ENCODE measurements at regions not wholly inside any gene's neighbourhood (a gene's known extent, or its start where the extent isn't known, plus 50 kb on each side); places are given as distances from the start of the nearest gene placed in this dataset.

DNA sequence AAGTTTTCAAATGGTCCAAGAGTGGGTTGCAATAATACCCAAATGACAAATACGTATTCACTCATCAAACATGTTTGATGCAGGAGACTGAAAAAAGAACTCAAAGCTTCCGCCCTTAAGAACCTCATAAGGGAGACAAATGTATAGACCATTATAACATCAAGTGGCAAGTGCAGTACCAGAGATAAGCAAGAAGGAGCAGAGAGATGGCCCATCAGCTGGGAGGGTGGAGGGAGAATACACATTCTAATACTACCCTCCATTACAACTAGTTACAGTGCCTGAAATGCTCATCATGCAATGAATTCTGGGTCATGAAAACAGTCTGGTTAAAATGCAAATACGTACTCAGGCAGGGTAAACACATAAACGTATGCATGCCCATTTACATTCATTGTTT lies 304.0 kb downstream of the SHQ1 start:
- no peak for DNase-seq (ENCODE audit: extremely low spot score)
- no peaks in the 10 kb centered on the region for H3K36me3 ChIP-seq
- no peaks in the 10 kb centered on the region for H3K27me3 ChIP-seq
- intact Hi-C loops (cut with DNase I): no loop called here
- H3K27ac ChIP-seq (replicated peaks in 1 of 4): no peak overlapping the region
- H3K9me3 ChIP-seq: peaks cover 0 to 4% (median 0%) of the 10 kb centered on the region in 4 donors
- 88% methylated on average over 4 of the region's 4 CpGs for WGBS
- no peak overlapping the region for H3K4me3 ChIP-seq
- no peaks in the 10 kb centered on the region for H3K4me1 ChIP-seq
- TF ChIP-seq EP300 (IDR thresholded peaks at IDR 0.05) (no peak), POLR2AphosphoS5 (IDR thresholded peaks at IDR 0.05) (no peak), POLR2A (IDR thresholded peaks at IDR 0.05; ENCODE audit: low read depth) (no peak)
- TF ChIP-seq, protein P1, sequence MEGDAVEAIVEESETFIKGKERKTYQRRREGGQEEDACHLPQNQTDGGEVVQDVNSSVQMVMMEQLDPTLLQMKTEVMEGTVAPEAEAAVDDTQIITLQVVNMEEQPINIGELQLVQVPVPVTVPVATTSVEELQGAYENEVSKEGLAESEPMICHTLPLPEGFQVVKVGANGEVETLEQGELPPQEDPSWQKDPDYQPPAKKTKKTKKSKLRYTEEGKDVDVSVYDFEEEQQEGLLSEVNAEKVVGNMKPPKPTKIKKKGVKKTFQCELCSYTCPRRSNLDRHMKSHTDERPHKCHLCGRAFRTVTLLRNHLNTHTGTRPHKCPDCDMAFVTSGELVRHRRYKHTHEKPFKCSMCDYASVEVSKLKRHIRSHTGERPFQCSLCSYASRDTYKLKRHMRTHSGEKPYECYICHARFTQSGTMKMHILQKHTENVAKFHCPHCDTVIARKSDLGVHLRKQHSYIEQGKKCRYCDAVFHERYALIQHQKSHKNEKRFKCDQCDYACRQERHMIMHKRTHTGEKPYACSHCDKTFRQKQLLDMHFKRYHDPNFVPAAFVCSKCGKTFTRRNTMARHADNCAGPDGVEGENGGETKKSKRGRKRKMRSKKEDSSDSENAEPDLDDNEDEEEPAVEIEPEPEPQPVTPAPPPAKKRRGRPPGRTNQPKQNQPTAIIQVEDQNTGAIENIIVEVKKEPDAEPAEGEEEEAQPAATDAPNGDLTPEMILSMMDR (IDR thresholded peaks at IDR 0.05): no peak

DNA sequence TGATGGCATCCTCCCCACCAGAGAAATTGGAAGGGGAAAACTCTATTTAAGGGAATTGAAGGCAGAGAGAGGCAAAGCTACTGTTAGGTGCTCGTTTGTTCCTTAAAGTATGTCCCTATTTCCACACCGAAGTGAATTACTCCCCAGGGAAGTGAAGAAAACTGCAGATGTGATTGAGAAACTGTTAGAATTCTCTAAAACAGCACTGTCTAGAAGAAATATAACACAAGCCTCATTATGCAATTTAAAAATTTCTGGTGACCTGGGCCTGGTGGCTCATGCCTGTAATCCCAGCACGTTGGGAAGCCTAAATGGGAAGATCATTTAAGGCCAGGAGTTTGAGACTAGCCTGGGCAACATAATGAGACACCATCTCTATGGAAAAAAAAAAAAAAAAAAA lies 305.0 kb downstream of the SHQ1 start:
- intact Hi-C loops (cut with DNase I): no loop called here
- Histone ChIP-seq H3K36me3 (no peaks in the 10 kb centered on the region), H3K27me3 (no peaks in the 10 kb centered on the region), H3K4me1 (peaks cover 0 to under 1% (median 0%) of the 10 kb centered on the region in 4 donors), H3K4me3 (no peak overlapping the region), H3K27ac (replicated peaks in 1 of 4) (no peak overlapping the region), H3K9me3 (peaks cover 0 to 4% (median 0%) of the 10 kb centered on the region in 4 donors)
- DNase-seq (ENCODE audit: extremely low spot score): no peak
- WGBS: 88% methylated on average over 3 of the region's 3 CpGs
- TF ChIP-seq, protein P1 (IDR thresholded peaks at IDR 0.05): no peak
- TF ChIP-seq POLR2AphosphoS5 (IDR thresholded peaks at IDR 0.05): no peak
- no peak for TF ChIP-seq POLR2A (IDR thresholded peaks at IDR 0.05; ENCODE audit: low read depth)
- no peak for TF ChIP-seq EP300 (IDR thresholded peaks at IDR 0.05)

DNA sequence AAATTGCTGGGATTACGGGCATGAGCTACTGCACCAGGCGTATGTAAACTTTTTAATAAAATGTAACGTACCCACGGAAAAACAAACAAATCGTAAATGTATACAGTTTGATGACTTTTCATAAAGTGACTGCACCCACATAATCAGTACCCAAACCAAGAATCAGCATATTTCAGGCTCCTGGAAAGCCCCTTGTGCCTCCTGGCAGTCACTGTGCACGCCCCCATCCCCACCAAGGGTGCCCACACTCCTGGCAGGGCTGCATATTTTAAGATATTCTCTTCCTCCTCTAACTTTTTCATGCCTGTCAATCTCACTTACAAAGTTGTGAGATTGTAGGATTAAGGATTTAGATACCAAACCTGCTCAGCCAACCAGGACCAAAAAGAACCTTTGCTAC lies 305.5 kb downstream of the SHQ1 start:
- Histone ChIP-seq H3K4me1 (peaks cover 0 to 5% (median 1%) of the 10 kb centered on the region in 4 donors), H3K36me3 (no peaks in the 10 kb centered on the region), H3K4me3 (no peak overlapping the region), H3K9me3 (peaks cover 0 to 4% (median 0%) of the 10 kb centered on the region in 4 donors), H3K27me3 (no peaks in the 10 kb centered on the region), H3K27ac (replicated peaks in 1 of 4) (no peak overlapping the region)
- intact Hi-C loops (cut with DNase I): no loop called here
- 95% methylated on average over 6 of the region's 6 CpGs for WGBS
- DNase-seq (ENCODE audit: extremely low spot score): no peak
- TF ChIP-seq EP300 (IDR thresholded peaks at IDR 0.05) (no peak), POLR2A (IDR thresholded peaks at IDR 0.05; ENCODE audit: low read depth) (no peak), POLR2AphosphoS5 (IDR thresholded peaks at IDR 0.05) (no peak)
- TF ChIP-seq, protein P1 (IDR thresholded peaks at IDR 0.05): no peak

DNA sequence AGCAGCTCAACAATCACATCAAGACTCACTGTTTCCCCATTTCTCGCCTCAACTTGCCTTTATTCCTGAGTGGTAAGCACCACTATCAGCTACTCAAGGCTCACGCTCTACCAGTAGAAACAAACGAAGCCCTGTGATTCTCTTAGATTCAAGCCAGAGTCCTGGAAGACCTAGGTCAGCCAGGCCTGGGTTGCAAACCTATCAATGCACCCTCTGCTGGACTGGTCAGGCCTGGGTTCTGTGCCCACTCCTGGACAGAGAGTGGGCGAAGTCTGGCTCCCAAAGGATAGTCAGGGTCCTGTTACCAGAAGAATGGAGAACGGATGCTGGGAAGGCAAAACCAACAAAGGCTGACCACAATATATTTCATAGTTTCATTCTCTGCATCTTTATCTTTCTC lies 308.4 kb downstream of the SHQ1 start:
- Histone ChIP-seq H3K4me1 (peaks cover 0 to 6% (median 2%) of the 10 kb centered on the region in 4 donors), H3K9me3 (peaks cover 0 to 4% (median 0%) of the 10 kb centered on the region in 4 donors), H3K27ac (replicated peaks in 1 of 4) (no peak overlapping the region), H3K4me3 (no peak overlapping the region), H3K27me3 (no peaks in the 10 kb centered on the region), H3K36me3 (no peaks in the 10 kb centered on the region)
- DNase-seq (ENCODE audit: extremely low spot score): no peak
- intact Hi-C loops (cut with DNase I): no loop called here
- WGBS: 95% methylated on average over 5 of the region's 5 CpGs
- TF ChIP-seq EP300 (IDR thresholded peaks at IDR 0.05): no peak
- TF ChIP-seq, protein P1 (IDR thresholded peaks at IDR 0.05): no peak
- no peak for TF ChIP-seq POLR2AphosphoS5 (IDR thresholded peaks at IDR 0.05)
- TF ChIP-seq POLR2A (IDR thresholded peaks at IDR 0.05; ENCODE audit: low read depth): no peak

Measured in esophagus muscularis mucosa (tissue), 4 donors.